ENCODE measurements at regions not wholly inside any gene's neighbourhood (a gene's known extent, or its start where the extent isn't known, plus 50 kb on each side); places are given as distances from the start of the nearest gene placed in this dataset.

DNA sequence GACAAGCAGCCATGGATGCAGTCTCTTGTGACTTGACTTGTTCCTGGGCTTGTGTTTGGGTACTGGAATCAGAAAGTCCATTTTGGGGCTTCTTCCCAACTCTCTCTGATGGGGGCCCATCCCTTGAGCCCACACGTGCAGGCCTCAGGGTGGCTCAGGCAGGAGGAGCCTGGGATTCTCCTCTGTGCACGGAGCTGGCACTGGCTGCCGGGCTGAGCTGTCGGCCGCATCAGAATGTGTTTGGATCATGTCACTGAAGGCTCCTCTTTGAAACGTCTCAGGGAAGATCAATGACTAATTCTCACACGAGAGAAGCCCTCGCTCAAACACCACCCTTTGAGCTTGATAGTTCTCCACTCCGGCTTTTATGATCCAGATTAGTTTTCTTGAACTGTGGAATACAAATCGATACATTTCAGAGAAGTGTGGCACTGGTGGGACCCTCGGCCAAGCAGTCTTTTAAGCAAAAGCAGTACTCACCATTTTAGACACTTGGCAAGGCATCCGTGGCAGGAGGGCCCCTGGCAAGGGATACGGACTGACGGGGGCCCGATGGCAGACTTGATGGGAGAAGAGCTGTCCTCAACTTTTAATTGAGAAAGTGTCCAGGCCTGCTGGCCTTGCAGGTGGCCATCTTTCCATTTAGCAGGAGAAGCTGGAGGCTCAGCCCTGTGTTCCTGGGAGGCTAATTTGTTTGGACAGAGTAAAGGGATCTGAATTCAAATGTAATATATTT is 220.7 kb upstream of the C1orf174 start:
- TF ChIP-seq, protein P1, sequence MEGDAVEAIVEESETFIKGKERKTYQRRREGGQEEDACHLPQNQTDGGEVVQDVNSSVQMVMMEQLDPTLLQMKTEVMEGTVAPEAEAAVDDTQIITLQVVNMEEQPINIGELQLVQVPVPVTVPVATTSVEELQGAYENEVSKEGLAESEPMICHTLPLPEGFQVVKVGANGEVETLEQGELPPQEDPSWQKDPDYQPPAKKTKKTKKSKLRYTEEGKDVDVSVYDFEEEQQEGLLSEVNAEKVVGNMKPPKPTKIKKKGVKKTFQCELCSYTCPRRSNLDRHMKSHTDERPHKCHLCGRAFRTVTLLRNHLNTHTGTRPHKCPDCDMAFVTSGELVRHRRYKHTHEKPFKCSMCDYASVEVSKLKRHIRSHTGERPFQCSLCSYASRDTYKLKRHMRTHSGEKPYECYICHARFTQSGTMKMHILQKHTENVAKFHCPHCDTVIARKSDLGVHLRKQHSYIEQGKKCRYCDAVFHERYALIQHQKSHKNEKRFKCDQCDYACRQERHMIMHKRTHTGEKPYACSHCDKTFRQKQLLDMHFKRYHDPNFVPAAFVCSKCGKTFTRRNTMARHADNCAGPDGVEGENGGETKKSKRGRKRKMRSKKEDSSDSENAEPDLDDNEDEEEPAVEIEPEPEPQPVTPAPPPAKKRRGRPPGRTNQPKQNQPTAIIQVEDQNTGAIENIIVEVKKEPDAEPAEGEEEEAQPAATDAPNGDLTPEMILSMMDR (IDR thresholded peaks at IDR 0.05): no peak
- no peak for TF ChIP-seq POLR2AphosphoS5 (IDR thresholded peaks at IDR 0.05; ENCODE audit: low read depth, low read length)

Measured in Panc1 (cell line).